OCI-LY3 (cell line): ENCODE measurements at regions not wholly inside any gene's neighbourhood (a gene's known extent, or its start where the extent isn't known, plus 50 kb on each side); places are given as distances from the start of the nearest gene placed in this dataset.

Experiments used
- H2AFZ ChIP-seq: fragments of 200-600, 300-600 bp; shearing (Covaris generic); 2 replicates; pipeline ENCODE4 v1.6.0; 2014; ENCODE audit warnings: antibody characterized with exemption, low read depth, low read length
- H3K27ac ChIP-seq: fragments of 200-600, 300-600 bp; sonication (generic); 2 replicates; pipeline ENCODE4 v1.5.1; 2014; ENCODE audit warnings: mild to moderate bottlenecking, low read length, moderate library complexity, mixed read lengths
- H3K27me3 ChIP-seq: fragments of 200-600, 300-600 bp; sonication (generic); 2 replicates; pipeline ENCODE4 v1.6.1; 2014; ENCODE audit warnings: low read depth, low read length, mixed read lengths
- H3K36me3 ChIP-seq: fragments of 200-600, 300-600 bp; sonication (generic); replicated peaks from 2 replicates; pipeline ENCODE3; 2014; ENCODE audit warnings: low read depth, low read length, mixed read lengths
- H3K4me1 ChIP-seq: fragments of 300-600, 200-600 bp; sonication (generic); 2 replicates; pipeline ENCODE4 v1.6.1; 2014; ENCODE audit warnings: low read length, mixed read lengths
- H3K4me2 ChIP-seq: fragments of 200-600, 300-600 bp; sonication (generic); 2 replicates; pipeline ENCODE4 v1.6.1; 2014; ENCODE audit warnings: low read length, mixed read lengths
- H3K4me3 ChIP-seq: fragments of 300-600, 200-600 bp; sonication (generic); 2 replicates; pipeline ENCODE4 v1.5.1; 2014; ENCODE audit warnings: antibody characterized with exemption, mild to moderate bottlenecking, low read length, moderate library complexity
- H3K79me2 ChIP-seq: fragments of 300-600, 200-600 bp; shearing (Covaris generic); 2 replicates; pipeline ENCODE4 v1.6.1; 2014; ENCODE audit warnings: mild to moderate bottlenecking, low read length, mixed read lengths
- H3K9ac ChIP-seq: fragments of 300-600, 200-600 bp; shearing (Covaris generic); 2 replicates; pipeline ENCODE4 v1.6.0; 2014; ENCODE audit warnings: mild to moderate bottlenecking, low read length, moderate library complexity
- H3K9me3 ChIP-seq: fragments of 200-600, 300-600 bp; shearing (Covaris generic); 2 replicates; pipeline ENCODE4 v1.6.1; 2014; ENCODE audit warnings: low read length, mixed read lengths; ENCODE audit not compliant: insufficient read depth
- H4K20me1 ChIP-seq: fragments of 200-600, 300-600 bp; sonication (generic); 2 replicates; pipeline ENCODE4 v1.6.1; 2016; ENCODE audit warnings: low read length, mixed read lengths; ENCODE audit not compliant: insufficient read depth
- CTCF ChIP-seq: fragments of 200-600, 300-600 bp; sonication (generic); IDR thresholded peaks from 2 replicates; pipeline ENCODE4 v1.5.1; 2014; ENCODE audit warnings: antibody characterized with exemption, low read length, low read depth
- EZH2phosphoT487 ChIP-seq: fragments of 200-600 bp; shearing (Covaris generic); IDR thresholded peaks from 2 replicates; pipeline ENCODE4 v1.6.1; 2018; ENCODE audit warnings: antibody characterized with exemption, mixed run types, low read depth

DNA sequence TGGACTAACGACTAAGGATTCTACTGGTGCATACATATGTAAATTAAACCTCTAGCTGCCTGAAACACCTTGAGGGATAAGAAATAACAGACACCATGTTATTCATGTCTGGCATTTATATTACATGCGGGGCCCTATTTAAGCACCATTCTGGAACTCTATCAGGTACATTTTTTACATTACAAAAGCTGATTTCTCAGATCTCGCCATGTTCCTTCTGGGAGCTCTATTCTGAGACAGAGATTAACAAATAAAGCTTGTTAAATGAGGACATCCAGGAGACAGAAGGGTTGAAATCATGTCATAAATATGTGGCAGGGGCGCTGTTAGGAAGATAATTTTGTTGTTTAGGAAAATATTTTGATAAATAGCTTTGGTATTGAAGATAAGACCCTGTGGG, 93.4 kb upstream of the SLIT3 start:
- H3K9ac ChIP-seq: no peak overlapping the region
- peaks cover 8% of the 10 kb centered on the region; the same call in 1 of the 2 replicates for H3K9me3 ChIP-seq
- H2AFZ ChIP-seq: no peak overlapping the region
- no peaks in the 10 kb centered on the region for H3K36me3 ChIP-seq
- no peak overlapping the region for H3K4me2 ChIP-seq
- peaks cover 88% of the 10 kb centered on the region for H3K27me3 ChIP-seq
- H3K79me2 ChIP-seq: no peaks in the 10 kb centered on the region
- no peak overlapping the region for H3K27ac ChIP-seq
- H3K4me1 ChIP-seq: peaks cover 2% of the 10 kb centered on the region; the same call in 1 of the 2 replicates
- H3K4me3 ChIP-seq: no peak overlapping the region
- TF ChIP-seq EZH2phosphoT487 (no peak), CTCF (no peak)
- H4K20me1 ChIP-seq: 0 out of 2 replicates have a peak, but pooled peaks cover 6% of the 10 kb centered on the region

- Histone ChIP-seq H3K79me2 (no peaks in the 10 kb centered on the region), H3K9me3 (peaks cover 6% of the 10 kb centered on the region; the same call in 1 of the 2 replicates), H3K27ac (no peak overlapping the region), H3K4me3 (no peak overlapping the region), H3K27me3 (peaks cover 87% of the 10 kb centered on the region), H3K9ac (no peak overlapping the region), H3K4me1 (peaks cover 6% of the 10 kb centered on the region), H2AFZ (no peak overlapping the region), H4K20me1 (0 out of 2 replicates have a peak, but pooled peaks cover 6% of the 10 kb centered on the region), H3K4me2 (no peak overlapping the region), H3K36me3 (no peaks in the 10 kb centered on the region)
- TF ChIP-seq EZH2phosphoT487 (no peak), CTCF (no peak)
Observed at GRCh38 chr5:169393907-169394306, 93.0 kb upstream of the SLIT3 start.

DNA sequence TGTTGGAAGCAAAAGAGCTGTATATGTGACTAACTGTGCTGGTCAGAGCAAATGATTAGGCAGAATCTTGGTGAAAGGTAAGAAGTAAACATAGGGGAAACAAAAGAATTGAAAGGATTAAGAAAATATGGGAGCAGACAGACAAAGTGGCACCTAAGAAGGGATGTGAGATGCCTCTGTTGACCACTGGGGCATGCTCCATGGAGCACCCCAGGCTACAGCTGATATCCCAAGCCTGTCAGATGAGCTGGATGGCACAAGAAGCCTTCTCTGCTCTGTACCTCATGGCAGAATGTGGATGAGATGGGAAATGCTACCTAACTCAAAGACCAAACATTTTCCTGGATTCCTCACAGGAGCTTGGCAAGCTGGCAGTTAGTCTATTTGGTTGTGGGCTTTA, 89.3 kb upstream of the SLIT3 start:
- no peaks in the 10 kb centered on the region for H3K36me3 ChIP-seq
- TF ChIP-seq CTCF: no peak
- no peak for TF ChIP-seq EZH2phosphoT487

DNA sequence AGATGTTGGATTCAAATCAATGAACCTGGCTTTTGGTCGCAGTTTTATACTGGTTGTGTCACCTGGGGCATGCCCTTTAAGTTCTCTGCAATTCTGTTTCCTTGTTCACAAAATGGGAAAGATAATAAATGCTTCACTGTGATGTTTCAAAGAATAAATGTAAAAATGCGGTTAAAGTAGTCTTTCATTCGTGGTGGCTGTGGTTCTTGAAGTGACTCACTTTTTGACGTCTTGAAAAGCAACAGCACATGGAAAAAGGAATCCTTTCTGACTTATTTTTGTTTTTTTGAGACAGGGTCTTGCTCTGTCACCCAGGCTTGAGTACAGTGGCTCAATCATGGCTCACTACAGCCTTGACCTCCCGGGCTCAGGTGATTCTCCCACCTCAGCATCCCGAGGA, 88.4 kb upstream of the SLIT3 start:
- Histone ChIP-seq H3K27me3 (peaks cover 81% of the 10 kb centered on the region), H3K4me1 (peaks cover 6% of the 10 kb centered on the region), H3K4me2 (no peak overlapping the region), H3K4me3 (no peak overlapping the region), H3K9ac (no peak overlapping the region), H3K79me2 (no peaks in the 10 kb centered on the region), H2AFZ (no peak overlapping the region), H3K27ac (no peak overlapping the region), H4K20me1 (0 out of 2 replicates have a peak, but pooled peaks cover 6% of the 10 kb centered on the region), H3K36me3 (no peaks in the 10 kb centered on the region), H3K9me3 (no peaks in the 10 kb centered on the region)
- TF ChIP-seq EZH2phosphoT487 (no peak), CTCF (no peak)

More for the DNA sequence above, 89.3 kb upstream of the SLIT3 start:
- no peak overlapping the region for H3K4me3 ChIP-seq
- H3K4me2 ChIP-seq: no peak overlapping the region
- H3K27ac ChIP-seq: no peak overlapping the region
- peaks cover 80% of the 10 kb centered on the region for H3K27me3 ChIP-seq
- no peaks in the 10 kb centered on the region for H3K9me3 ChIP-seq
- 0 out of 2 replicates have a peak, but pooled peaks cover 6% of the 10 kb centered on the region for H4K20me1 ChIP-seq
- no peak overlapping the region for H2AFZ ChIP-seq
- peaks cover 6% of the 10 kb centered on the region for H3K4me1 ChIP-seq
- H3K79me2 ChIP-seq: no peaks in the 10 kb centered on the region
- no peak overlapping the region for H3K9ac ChIP-seq
